ENCODE measurements at regions not wholly inside any gene's neighbourhood (a gene's known extent, or its start where the extent isn't known, plus 50 kb on each side); places are given as distances from the start of the nearest gene placed in this dataset.

DNA sequence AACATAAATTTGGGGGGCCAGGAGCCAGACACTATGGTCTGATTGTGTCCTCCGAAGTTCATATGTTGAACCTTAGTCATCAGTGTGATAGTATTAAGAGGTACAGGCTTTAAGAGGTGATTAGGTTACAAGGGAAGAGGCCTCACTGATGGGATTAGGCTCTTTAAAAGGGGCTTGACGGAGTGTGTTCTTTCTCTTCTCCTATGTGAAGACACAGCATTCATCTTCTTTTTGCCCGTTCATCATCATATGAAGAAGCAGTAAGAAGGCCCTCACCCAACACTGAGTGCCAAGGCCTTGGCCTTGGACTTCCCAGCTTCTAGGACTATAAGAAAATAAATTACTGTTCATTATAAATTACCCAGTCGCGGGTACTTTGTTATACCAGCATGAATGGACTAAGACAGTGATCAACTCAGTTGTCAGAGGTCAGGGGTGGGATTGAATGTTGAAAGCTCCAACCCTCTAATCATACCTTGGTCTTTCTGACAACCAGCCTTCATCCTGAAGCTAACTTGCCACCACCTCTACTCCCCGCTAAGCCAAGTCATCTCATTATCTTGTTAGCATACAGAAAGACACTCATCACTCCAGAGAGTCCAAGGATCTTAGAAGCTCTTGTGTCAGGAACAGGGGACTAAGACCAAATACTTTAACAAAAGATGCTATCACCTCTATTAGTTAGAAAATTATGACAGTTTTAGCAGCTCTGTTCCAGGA is 543.4 kb upstream of the DIPK2B start:
- CTCF ChIA-PET: no interaction called here
- DNase-seq: no peak
- dilution Hi-C loops (cut with HindIII; ENCODE audit: low sequenced_read_pairs, unreplicated experiment): no loop called here

More for the DNA sequence above, 543.4 kb upstream of the DIPK2B start:
- no peaks in the 10 kb centered on the region for H3K9me1 ChIP-seq (ENCODE audit: insufficient read depth, low read length)
- H4K91ac ChIP-seq (ENCODE audit: insufficient read depth, low read depth, low read length): no peak overlapping the region
- H3K23ac ChIP-seq (ENCODE audit: low read depth, low read length): no peak overlapping the region
- peaks cover 0 to 6% of the 10 kb centered on the region in 2 experiments; a peak in 1 of 4 replicates for H3K79me1 ChIP-seq (ENCODE audit: low read depth in 1 of 2, low read length in 2 of 2)
- peak overlapping the region; percentile 18 for H2BK5ac ChIP-seq (ENCODE audit: low read depth, low read length, poor library complexity, severe bottlenecking)
- peak overlapping the region; percentile 1; the same call in 1 of the 2 replicates for H3K14ac ChIP-seq (replicated peaks; ENCODE audit: low read depth, low read length)
- peaks cover 8% of the 10 kb centered on the region; the same call in 1 of the 2 replicates for H4K20me1 ChIP-seq (ENCODE audit: insufficient read depth, low read length)
- no peak for ATAC-seq (ENCODE audit: low read depth)
- H4K5ac ChIP-seq (ENCODE audit: low read depth, low read length): no peak overlapping the region
- H2BK15ac ChIP-seq (ENCODE audit: low read depth, low read length): no peak overlapping the region
- H4K8ac ChIP-seq (ENCODE audit: low read depth in 2 of 2, low read length in 2 of 2): no peak overlapping the region; a peak in 2 of 4 replicates
- TF ChIP-seq, protein P1, sequence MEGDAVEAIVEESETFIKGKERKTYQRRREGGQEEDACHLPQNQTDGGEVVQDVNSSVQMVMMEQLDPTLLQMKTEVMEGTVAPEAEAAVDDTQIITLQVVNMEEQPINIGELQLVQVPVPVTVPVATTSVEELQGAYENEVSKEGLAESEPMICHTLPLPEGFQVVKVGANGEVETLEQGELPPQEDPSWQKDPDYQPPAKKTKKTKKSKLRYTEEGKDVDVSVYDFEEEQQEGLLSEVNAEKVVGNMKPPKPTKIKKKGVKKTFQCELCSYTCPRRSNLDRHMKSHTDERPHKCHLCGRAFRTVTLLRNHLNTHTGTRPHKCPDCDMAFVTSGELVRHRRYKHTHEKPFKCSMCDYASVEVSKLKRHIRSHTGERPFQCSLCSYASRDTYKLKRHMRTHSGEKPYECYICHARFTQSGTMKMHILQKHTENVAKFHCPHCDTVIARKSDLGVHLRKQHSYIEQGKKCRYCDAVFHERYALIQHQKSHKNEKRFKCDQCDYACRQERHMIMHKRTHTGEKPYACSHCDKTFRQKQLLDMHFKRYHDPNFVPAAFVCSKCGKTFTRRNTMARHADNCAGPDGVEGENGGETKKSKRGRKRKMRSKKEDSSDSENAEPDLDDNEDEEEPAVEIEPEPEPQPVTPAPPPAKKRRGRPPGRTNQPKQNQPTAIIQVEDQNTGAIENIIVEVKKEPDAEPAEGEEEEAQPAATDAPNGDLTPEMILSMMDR (conservative IDR thresholded peaks at IDR 0.05; ENCODE audit: low read depth, low read length): no peak
- TF ChIP-seq RCOR1 (IDR thresholded peaks at IDR 0.05; ENCODE audit: insufficient replicate concordance, low read length) (no peak), SMC3 (IDR thresholded peaks at IDR 0.05; ENCODE audit: low read depth, low read length) (no peak), POLR2A (IDR thresholded peaks at IDR 0.05; ENCODE audit: low read depth, low read length) (no peak; the same call in 1 of the 2 replicates), RAD21 (IDR thresholded peaks at IDR 0.05; ENCODE audit: low read length) (no peak), BHLHE40 (IDR thresholded peaks at IDR 0.05; ENCODE audit: low read depth, low read length) (no peak), MAZ (IDR thresholded peaks at IDR 0.05; ENCODE audit: borderline replicate concordance, low read depth, low read length) (no peak), MAFK (IDR thresholded peaks at IDR 0.05; ENCODE audit: low read depth, low read length) (no peak), MXI1 (IDR thresholded peaks at IDR 0.05; ENCODE audit: borderline replicate concordance, low read depth, low read length) (no peak), NFE2L2 (IDR thresholded peaks at IDR 0.05; ENCODE audit: low read depth, low read length) (no peak), RFX5 (IDR thresholded peaks at IDR 0.05; ENCODE audit: low read depth, low read length) (no peak)
- TF ChIP-seq, protein P2, sequence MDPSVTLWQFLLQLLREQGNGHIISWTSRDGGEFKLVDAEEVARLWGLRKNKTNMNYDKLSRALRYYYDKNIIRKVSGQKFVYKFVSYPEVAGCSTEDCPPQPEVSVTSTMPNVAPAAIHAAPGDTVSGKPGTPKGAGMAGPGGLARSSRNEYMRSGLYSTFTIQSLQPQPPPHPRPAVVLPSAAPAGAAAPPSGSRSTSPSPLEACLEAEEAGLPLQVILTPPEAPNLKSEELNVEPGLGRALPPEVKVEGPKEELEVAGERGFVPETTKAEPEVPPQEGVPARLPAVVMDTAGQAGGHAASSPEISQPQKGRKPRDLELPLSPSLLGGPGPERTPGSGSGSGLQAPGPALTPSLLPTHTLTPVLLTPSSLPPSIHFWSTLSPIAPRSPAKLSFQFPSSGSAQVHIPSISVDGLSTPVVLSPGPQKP (IDR thresholded peaks at IDR 0.05; ENCODE audit: borderline replicate concordance, low read depth, low read length): no peak
- TF ChIP-seq, protein P3, sequence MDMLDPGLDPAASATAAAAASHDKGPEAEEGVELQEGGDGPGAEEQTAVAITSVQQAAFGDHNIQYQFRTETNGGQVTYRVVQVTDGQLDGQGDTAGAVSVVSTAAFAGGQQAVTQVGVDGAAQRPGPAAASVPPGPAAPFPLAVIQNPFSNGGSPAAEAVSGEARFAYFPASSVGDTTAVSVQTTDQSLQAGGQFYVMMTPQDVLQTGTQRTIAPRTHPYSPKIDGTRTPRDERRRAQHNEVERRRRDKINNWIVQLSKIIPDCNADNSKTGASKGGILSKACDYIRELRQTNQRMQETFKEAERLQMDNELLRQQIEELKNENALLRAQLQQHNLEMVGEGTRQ (IDR thresholded peaks at IDR 0.05; ENCODE audit: low read depth, low read length): no peak
- no peak overlapping the region; the same call in 1 of the 2 replicates for H3K27ac ChIP-seq (ENCODE audit: insufficient read depth, low read length)
- H3K4me2 ChIP-seq (ENCODE audit: low read depth, low read length): no peak overlapping the region
- no peak overlapping the region for H3K4me3 ChIP-seq (ENCODE audit: insufficient read depth, low read depth, low read length)
- POLR2A ChIA-PET (ENCODE audit: unreplicated experiment): interaction anchor here (0.6 kb wide), 1 partner anchor 420 kb away, joined by 3 read pairs; no protein-coding TSS in a partner anchor
- H3K27me3 ChIP-seq (ENCODE audit: control insufficient read depth, insufficient read depth, low read length): no peaks in the 10 kb centered on the region
- no peak overlapping the region for H2AK9ac ChIP-seq (replicated peaks; ENCODE audit: low read depth, low read length, poor library complexity)
- no TSS peak for BruUV-seq (replicated peaks)
- in situ Hi-C loops (cut with MboI; ENCODE audit: low sequenced_read_pairs) (loop anchor here (10.0 kb wide), 1 partner anchor 229 kb away; no protein-coding TSS in a partner anchor), intact Hi-C loops (cut with micrococcal nuclease) (loop anchor here (2.0 kb wide), 1 partner anchor 121 kb away; no protein-coding TSS in a partner anchor)
- H3K18ac ChIP-seq (ENCODE audit: low read depth, low read length): no peak overlapping the region
- no peaks in the 10 kb centered on the region for H3K9me3 ChIP-seq (ENCODE audit: control insufficient read depth, insufficient read depth, low read length)
- H2BK120ac ChIP-seq (ENCODE audit: low read depth, low read length): no peak overlapping the region
- WGBS, 2 experiments (ENCODE audit: extremely low coverage in 2 of 2, insufficient read length in 1 of 2): no CpG with 5 or more reads among the region's 6 CpGs
- no peaks in the 10 kb centered on the region for H3K4me1 ChIP-seq (ENCODE audit: control insufficient read depth, insufficient read depth, low read length)
- H2BK20ac ChIP-seq (ENCODE audit: low read depth, low read length): no peak overlapping the region
- no peak overlapping the region for H3K56ac ChIP-seq (ENCODE audit: extremely low read depth, insufficient read depth, low read length)
- no peak overlapping the region for H3K9ac ChIP-seq (ENCODE audit: low read depth, low read length)
- H2AFZ ChIP-seq (replicated peaks; ENCODE audit: low read length, poor library complexity): no peak overlapping the region
- no peak overlapping the region for H3K4ac ChIP-seq (ENCODE audit: low read depth, low read length)
- H3K36me3 ChIP-seq (ENCODE audit: control insufficient read depth, insufficient read depth, low read length): peaks cover 15% of the 10 kb centered on the region
- no peak overlapping the region for H2AK5ac ChIP-seq (ENCODE audit: low read depth, low read length)

Data from IMR-90 (cell line).